ENCODE measurements at regions not wholly inside any gene's neighbourhood (a gene's known extent, or its start where the extent isn't known, plus 50 kb on each side); places are given as distances from the start of the nearest gene placed in this dataset.
"Not testable (repeated sequence)": the region's sequence is repeated elsewhere in the genome, so short reads cannot be mapped to it uniquely, and the experiment has no call there.

- Histone ChIP-seq H3K27ac (no peak overlapping the region), H3K4me3 (no peak overlapping the region), H3K9me3 (peaks cover 0 to 12% of the 10 kb centered on the region in 2 donors), H3K27me3 (no peaks in the 10 kb centered on the region), H3K4me1 (no peaks in the 10 kb centered on the region), H3K36me3 (no peaks in the 10 kb centered on the region)
- no peak for DNase-seq (ENCODE audit: low spot score)
- no peak for TF ChIP-seq CTCF (IDR thresholded peaks at IDR 0.05)
These were observed 1498.5 kb upstream of the PRMT6 start for GRCh38 chr1:105558023-105558422.

- H3K9me3 ChIP-seq = peaks cover 0 to 15% of the 10 kb centered on the region in 2 donors
These were observed 1491.5 kb upstream of the PRMT6 start for GRCh38 chr1:105565006-105565405.

GRCh38 chr1:105585791-105586190, 1470.7 kb upstream of the PRMT6 start:
- H3K27ac ChIP-seq = no peak overlapping the region
- no peaks in the 10 kb centered on the region for H3K36me3 ChIP-seq
- H3K4me1 ChIP-seq = no peaks in the 10 kb centered on the region
- DNase-seq (ENCODE audit: low spot score) = no peak
- H3K9me3 ChIP-seq = peaks cover 0 to 3% of the 10 kb centered on the region in 2 donors
- TF ChIP-seq CTCF (IDR thresholded peaks at IDR 0.05) = no peak
- H3K27me3 ChIP-seq = no peaks in the 10 kb centered on the region
- no peak overlapping the region for H3K4me3 ChIP-seq

More at GRCh38 chr1:105565006-105565405, 1491.5 kb upstream of the PRMT6 start:
- DNase-seq (ENCODE audit: low spot score) = no peak
- no peak for TF ChIP-seq CTCF (IDR thresholded peaks at IDR 0.05)
- H3K27ac ChIP-seq = no peak overlapping the region
- no peak overlapping the region for H3K4me3 ChIP-seq
- H3K4me1 ChIP-seq = no peaks in the 10 kb centered on the region
- H3K36me3 ChIP-seq = no peaks in the 10 kb centered on the region
- H3K27me3 ChIP-seq = no peaks in the 10 kb centered on the region

- no peaks in the 10 kb centered on the region for H3K27me3 ChIP-seq
- no peak for DNase-seq (ENCODE audit: low spot score)
- H3K9me3 ChIP-seq = no peaks in the 10 kb centered on the region
- H3K4me1 ChIP-seq = no peaks in the 10 kb centered on the region
- no peak for TF ChIP-seq CTCF (IDR thresholded peaks at IDR 0.05)
- no peak overlapping the region for H3K27ac ChIP-seq
- no peaks in the 10 kb centered on the region for H3K36me3 ChIP-seq
- no peak overlapping the region for H3K4me3 ChIP-seq
These were observed 1464.8 kb upstream of the PRMT6 start for GRCh38 chr1:105591681-105592080.

GRCh38 chr1:105608713-105609112, 1447.8 kb upstream of the PRMT6 start:
- no peak for DNase-seq (ENCODE audit: low spot score)
- no peaks in the 10 kb centered on the region for H3K36me3 ChIP-seq
- H3K27ac ChIP-seq = no peak overlapping the region
- H3K27me3 ChIP-seq = no peaks in the 10 kb centered on the region
- H3K4me3 ChIP-seq = no peak overlapping the region
- H3K4me1 ChIP-seq = no peaks in the 10 kb centered on the region
- H3K9me3 ChIP-seq = no peaks in the 10 kb centered on the region
- TF ChIP-seq CTCF (IDR thresholded peaks at IDR 0.05) = no peak

- Histone ChIP-seq H3K27me3 (no peaks in the 10 kb centered on the region), H3K36me3 (no peaks in the 10 kb centered on the region), H3K27ac (no peak overlapping the region), H3K4me3 (no peak overlapping the region), H3K4me1 (no peaks in the 10 kb centered on the region), H3K9me3 (peaks cover 0 to 12% of the 10 kb centered on the region in 2 donors)
- no peak for DNase-seq (ENCODE audit: low spot score)
- TF ChIP-seq CTCF (IDR thresholded peaks at IDR 0.05) = no peak
These were observed 1430.0 kb upstream of the PRMT6 start for GRCh38 chr1:105626276-105626987.

- not testable (repeated sequence) for H3K36me3 ChIP-seq; H3K27me3 ChIP-seq; DNase-seq (ENCODE audit: low spot score); H3K9me3 ChIP-seq; H3K4me1 ChIP-seq; H3K27ac ChIP-seq; H3K4me3 ChIP-seq
These were observed 1425.2 kb upstream of the PRMT6 start for GRCh38 chr1:105631153-105631744.

All from right atrium auricular region (tissue), 2 donors.